ENCODE measurements at regions not wholly inside any gene's neighbourhood (a gene's known extent, or its start where the extent isn't known, plus 50 kb on each side); places are given as distances from the start of the nearest gene placed in this dataset.
"Not testable (repeated sequence)": the region's sequence is repeated elsewhere in the genome, so short reads cannot be mapped to it uniquely, and the experiment has no call there.

DNA sequence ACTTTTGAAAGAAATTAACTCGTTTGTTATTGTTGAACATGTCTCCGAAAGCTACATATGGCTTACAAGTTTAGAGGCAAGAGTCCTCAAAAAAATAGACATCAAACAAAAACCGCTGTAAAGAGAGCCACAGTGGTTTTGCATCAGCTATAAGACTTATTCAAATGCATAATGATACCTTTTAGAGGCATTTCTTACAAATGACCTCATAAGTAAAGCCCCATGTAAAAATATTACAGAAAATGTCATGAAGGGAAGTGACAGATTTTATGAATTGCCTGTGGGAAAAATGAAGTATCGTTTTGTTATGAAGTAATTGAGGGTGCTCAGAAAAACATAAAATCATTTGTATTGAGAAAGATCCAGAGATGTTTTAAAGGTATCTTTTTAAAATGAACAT, 598.0 kb downstream of the NXPH1 start:
- DNase-seq (ENCODE audit: low read depth in 1 of 2, low spot score in 1 of 2), result no peak

GRCh38 chr7:9036080-9036479, 602.7 kb downstream of the NXPH1 start:
- DNase-seq (ENCODE audit: low read depth in 1 of 2, low spot score in 1 of 2), result no peak

DNA sequence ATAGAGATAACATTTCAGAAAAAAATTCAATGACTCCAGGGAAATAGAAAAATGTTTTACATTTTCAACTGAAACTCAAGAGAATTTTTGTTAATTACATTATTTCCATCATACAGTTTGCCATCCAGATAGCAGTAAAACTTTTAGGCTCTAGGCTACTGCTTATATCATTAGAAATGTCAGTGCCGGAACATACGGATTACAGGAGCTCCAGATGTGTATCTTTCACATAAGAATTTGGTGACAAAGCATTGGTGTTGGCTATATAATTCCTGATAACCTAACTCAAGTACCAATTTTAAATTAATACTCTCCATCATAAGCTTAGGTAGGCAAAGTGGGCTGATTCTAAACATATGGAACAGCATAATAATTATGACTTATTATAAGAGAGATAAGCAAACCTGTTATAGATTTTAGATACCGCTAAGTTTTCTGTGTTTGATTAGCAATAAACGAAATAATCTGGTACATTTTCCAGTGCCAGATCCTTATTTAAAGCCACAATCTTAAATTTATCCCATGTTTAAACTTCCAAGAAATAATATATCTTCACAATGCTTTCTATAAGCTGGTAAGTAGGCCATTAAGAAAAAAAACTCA, 637.9 kb downstream of the NXPH1 start:
- no peak for DNase-seq (ENCODE audit: low read depth in 1 of 2, low spot score in 1 of 2)

DNA sequence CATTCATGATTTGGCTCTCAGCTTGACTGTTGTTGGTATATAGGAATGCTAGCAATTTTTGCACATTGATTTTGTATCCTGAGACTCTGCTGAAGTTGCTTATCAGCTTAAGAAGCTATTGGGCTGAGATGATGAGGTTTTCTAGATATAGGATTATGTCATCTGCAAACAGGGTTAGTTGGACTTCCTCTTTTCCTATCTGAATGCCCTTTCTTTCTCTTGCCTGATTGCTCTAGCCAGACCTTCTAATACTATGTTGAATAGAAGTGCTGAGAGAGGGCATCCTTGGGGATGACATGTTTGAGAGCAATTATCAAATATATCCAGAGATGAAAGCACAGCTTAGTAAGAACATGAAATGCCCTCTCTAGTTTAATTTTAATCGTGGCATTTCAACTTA, 642.4 kb downstream of the NXPH1 start:
- DNase-seq (ENCODE audit: low read depth in 1 of 2, low spot score in 1 of 2), result not testable (repeated sequence)

- no peak for DNase-seq (ENCODE audit: low read depth in 1 of 2, low spot score in 1 of 2)
Measured at GRCh38 chr7:9082203-9082602, 648.8 kb downstream of the NXPH1 start.

GRCh38 chr7:9083837-9084236, 650.4 kb downstream of the NXPH1 start:
- no peak for DNase-seq (ENCODE audit: low read depth in 1 of 2, low spot score in 1 of 2)

GRCh38 chr7:9091282-9091681, 657.9 kb downstream of the NXPH1 start:
- DNase-seq (ENCODE audit: low read depth in 1 of 2, low spot score in 1 of 2), result no peak

- no peak for DNase-seq (ENCODE audit: low read depth in 1 of 2, low spot score in 1 of 2)
Measured at GRCh38 chr7:9097565-9098060, 664.2 kb downstream of the NXPH1 start.

DNA sequence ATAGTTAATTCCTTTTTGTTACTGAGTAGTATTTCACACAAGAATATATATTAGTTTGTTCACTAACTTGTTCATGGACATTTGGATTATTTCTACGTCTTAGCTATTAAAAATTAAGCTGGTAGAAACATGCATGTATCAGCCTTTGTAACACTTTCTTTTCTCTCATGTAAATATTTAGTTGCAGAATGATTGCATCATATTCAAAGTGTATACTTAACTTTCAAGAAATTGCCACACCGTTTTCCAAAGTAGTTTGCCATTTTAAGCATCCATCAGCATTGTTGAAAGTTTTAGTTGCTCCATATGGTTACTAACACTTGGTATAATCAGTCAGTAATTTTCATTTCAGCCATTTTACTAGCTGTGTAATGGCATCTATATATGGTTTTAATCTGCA, 666.9 kb downstream of the NXPH1 start:
- DNase-seq (ENCODE audit: low read depth in 1 of 2, low spot score in 1 of 2), result no peak

- DNase-seq (ENCODE audit: low read depth in 1 of 2, low spot score in 1 of 2), result no peak
Measured at GRCh38 chr7:9102846-9103245, 669.4 kb downstream of the NXPH1 start.

- DNase-seq (ENCODE audit: low read depth in 1 of 2, low spot score in 1 of 2), result no peak
Measured at GRCh38 chr7:9106747-9107146, 673.3 kb downstream of the NXPH1 start.

DNA sequence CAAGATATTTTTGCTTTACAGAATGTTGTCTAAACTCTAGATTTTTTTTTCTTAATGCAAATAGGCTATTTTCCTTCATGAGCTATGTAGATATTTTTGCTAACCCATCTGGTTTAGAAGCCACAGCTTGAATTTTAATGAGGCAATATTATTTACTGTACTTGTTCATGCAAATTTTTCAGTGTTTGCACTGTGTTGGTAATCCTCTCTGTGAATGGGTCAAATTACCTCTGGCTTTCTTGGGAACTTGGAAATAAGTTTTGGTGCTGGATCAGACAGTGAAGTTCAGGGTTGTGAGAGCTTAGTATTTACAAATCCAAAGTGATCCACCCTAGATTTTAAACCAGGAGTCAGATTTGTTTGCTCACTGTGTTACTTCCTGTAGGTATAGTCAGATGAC, 686.9 kb downstream of the NXPH1 start:
- DNase-seq (ENCODE audit: low read depth in 1 of 2, low spot score in 1 of 2), result no peak

DNA sequence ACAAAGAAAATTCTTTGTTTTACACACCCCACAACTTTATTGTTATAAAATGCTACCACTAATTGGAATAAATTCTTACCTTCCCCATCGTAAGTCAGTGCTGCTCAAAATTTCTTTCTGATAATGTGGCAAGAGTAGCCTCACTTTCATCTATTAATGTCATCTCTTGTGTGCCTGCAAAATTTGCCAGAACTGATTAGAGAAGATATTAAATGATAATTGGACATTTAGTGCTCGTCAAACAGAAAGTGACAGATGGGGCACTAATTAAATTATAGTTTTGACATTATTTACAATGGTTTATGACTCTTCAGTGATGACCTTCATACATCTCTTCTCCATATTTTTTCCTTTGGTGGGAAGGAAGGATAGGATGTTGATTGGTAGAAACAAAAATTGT, 690.9 kb downstream of the NXPH1 start:
- DNase-seq (ENCODE audit: low read depth in 1 of 2, low spot score in 1 of 2), result no peak

- DNase-seq (ENCODE audit: low read depth in 1 of 2, low spot score in 1 of 2), result no peak
Measured at GRCh38 chr7:9125246-9125645, 691.8 kb downstream of the NXPH1 start.

DNA sequence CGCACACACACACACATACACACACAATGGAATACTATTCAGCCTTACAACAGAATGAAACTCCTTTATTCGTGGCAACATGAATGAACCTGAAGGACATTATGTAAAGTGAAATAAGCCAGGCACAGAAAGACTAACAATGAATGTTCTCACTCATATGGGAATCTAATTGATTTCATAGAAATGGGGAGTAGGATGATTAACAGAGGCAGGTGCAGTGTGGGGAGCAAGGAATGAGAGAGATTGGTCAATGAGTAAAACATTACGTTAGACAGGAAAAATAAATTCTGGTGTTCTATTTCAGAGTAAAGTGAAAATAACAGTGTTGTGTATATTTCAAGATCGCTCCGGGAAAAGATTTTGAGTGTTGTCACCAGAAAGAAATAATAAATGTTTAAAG, 694.5 kb downstream of the NXPH1 start:
- no peak for DNase-seq (ENCODE audit: low read depth in 1 of 2, low spot score in 1 of 2)

GRCh38 chr7:9148687-9149086, 715.3 kb downstream of the NXPH1 start:
- DNase-seq (ENCODE audit: low read depth in 1 of 2, low spot score in 1 of 2), result no peak

DNA sequence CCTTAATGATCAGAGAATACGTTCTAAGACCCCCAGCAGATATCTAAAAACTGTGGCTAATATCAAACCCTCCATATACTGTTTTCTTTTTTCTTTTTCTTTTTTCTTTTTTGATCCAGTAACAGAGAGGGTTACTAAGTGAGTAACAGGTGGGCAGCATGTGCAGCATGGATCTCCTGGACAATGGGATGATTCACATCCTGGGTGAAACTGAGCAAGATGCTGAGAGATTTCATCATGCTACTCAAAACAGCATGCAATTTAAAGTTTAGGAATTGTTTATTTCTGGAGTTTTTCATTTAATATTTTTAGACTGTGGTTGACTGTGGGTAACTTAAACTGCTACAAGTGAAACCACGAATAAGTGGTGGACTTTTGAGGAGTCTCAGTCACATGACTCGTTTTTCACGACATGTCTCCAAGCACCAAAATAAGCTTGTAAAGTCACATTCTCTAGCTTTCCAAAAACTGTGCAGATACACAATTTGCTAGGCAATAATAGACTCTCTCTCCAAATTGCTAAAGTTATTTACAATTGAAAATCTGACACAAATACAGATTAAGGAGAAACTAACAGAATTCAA, 716.2 kb downstream of the NXPH1 start:
- no peak for DNase-seq (ENCODE audit: low read depth in 1 of 2, low spot score in 1 of 2)

DNA sequence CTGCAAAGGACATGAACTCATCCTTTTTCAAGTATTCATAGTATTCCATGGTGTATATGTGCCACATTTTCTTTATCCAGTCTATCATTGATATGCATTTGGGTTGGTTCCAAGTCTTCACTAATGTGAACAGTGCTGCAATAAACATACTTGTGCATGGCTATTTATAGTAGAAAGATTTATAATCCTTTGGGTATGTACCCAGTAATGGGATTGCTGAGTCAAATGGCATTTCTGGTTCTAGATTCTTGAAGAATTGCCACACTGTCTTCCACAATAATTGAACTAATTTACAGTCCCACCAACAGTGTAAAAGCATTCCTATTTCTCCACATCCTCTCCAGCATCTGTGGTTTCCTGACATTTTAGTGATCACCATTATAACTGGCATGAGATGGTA, 730.3 kb downstream of the NXPH1 start:
- not testable (repeated sequence) for DNase-seq (ENCODE audit: low read depth in 1 of 2, low spot score in 1 of 2)

DNA sequence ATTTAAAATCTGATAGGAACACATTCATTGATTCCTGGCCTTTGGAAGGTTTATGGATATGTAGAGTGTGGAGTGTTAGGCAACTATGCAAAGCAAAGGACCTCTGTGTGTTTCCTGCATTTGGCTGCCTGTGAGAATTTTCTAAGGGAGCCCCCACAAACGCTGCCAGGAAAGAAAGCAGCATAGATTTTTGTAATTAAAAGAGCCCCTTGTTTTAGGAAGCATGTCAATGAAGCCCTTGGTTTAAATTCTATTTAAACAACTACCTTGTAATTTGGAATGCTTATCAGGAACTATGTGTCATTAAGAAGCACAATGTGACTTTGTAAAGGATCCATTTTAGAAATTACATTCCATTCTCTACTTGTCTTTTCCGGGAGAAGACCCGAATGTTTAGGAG, 742.5 kb downstream of the NXPH1 start:
- no peak for DNase-seq (ENCODE audit: low read depth in 1 of 2, low spot score in 1 of 2)

DNA sequence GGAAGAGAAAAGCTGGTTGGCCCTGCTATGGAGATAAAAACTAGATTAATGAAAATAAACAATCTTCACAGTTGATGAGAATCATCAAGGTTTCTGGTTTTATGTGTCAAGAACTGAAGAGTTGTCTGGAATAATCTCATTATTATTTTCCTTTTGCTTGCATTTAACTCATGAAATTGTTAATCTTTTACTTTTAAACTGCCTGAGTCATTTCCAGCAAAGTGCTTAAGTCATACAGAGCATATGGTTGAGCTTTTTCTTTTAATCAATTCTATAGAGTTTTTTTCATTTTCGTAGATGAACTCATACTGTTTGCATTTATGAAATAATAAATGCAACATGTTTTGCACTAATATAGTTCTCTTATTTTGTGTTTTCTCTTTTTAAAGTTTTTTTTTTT, 747.9 kb downstream of the NXPH1 start:
- DNase-seq (ENCODE audit: low read depth in 1 of 2, low spot score in 1 of 2), result no peak

GRCh38 chr7:9186730-9187129, 753.3 kb downstream of the NXPH1 start:
- no peak for DNase-seq (ENCODE audit: low read depth in 1 of 2, low spot score in 1 of 2)

GRCh38 chr7:9189703-9190102, 756.3 kb downstream of the NXPH1 start:
- DNase-seq (ENCODE audit: low read depth in 1 of 2, low spot score in 1 of 2), result no peak

DNA sequence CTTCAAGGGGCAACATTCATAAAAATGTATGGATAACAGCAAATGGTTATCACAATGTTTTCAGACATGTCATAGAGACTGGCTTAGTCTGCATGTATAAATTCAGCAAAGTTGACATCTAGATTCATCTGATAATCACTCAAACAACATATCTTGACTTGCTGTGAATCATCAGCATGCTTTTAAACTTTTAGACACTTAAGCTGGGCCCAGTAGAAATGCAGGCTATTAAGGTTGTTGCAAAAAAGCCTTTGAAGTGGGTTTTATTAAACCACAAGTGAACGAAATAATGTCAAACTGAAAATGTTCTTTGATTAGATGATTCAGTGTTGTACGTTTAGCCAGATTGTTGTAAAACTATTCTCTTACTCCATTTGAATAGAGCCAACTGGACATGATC, 759.6 kb downstream of the NXPH1 start:
- DNase-seq (ENCODE audit: low read depth in 1 of 2, low spot score in 1 of 2), result no peak

All from activated CD4-positive, alpha-beta T cell treated with anti-CD3 and anti-CD28 coated beads, Interleukin-2, amount 50 U/mL, for 24 hours (primary cell).